ENCODE measurements at regions not wholly inside any gene's neighbourhood (a gene's known extent, or its start where the extent isn't known, plus 50 kb on each side); places are given as distances from the start of the nearest gene placed in this dataset.
A peak's percentile ranks its signal among the peaks of the same experiment; 100 is the strongest.

GRCh38 chr4:180688480-180688879 lies 1554.7 kb upstream of the TENM3 start:
- no peaks in the 10 kb centered on the region for H3K36me3 Mint-ChIP-seq (ENCODE audit: low read depth, unreplicated experiment)
- TF ChIP-seq EZH2 (IDR thresholded peaks at IDR 0.05; ENCODE audit: insufficient read depth, low read length) (no peak), CTCF (IDR thresholded peaks at IDR 0.05; ENCODE audit: insufficient read depth, low read depth, low read length) (no peak)
- H3K9me3 Mint-ChIP-seq (ENCODE audit: unreplicated experiment), result peaks cover 2% of the 10 kb centered on the region
- Histone ChIP-seq H3K4me2 (ENCODE audit: low read length) (no peak overlapping the region), H3K4me3 (ENCODE audit: insufficient read depth, low read depth, low read length) (no peak overlapping the region), H3K4me1 (ENCODE audit: insufficient read depth, low read length) (no peaks in the 10 kb centered on the region), H3K9ac (ENCODE audit: low read length) (no peak overlapping the region), H3K27me3 (ENCODE audit: insufficient read depth, low read length) (no peaks in the 10 kb centered on the region), H2AFZ (ENCODE audit: low read depth, low read length) (no peak overlapping the region), H3K36me3 (ENCODE audit: insufficient read depth, low read length) (no peaks in the 10 kb centered on the region), H3K79me2 (ENCODE audit: insufficient read depth, low read length) (no peaks in the 10 kb centered on the region), H3K9me3 (ENCODE audit: insufficient read depth, low read depth, low read length) (peaks cover 6% of the 10 kb centered on the region), H4K20me1 (ENCODE audit: insufficient read depth, low read length) (no peaks in the 10 kb centered on the region), H3K27ac (ENCODE audit: low read depth, low read length) (no peak overlapping the region)
- H3K4me3 Mint-ChIP-seq (ENCODE audit: unreplicated experiment), result no peak overlapping the region
- H3K4me1 Mint-ChIP-seq (ENCODE audit: low read depth, unreplicated experiment), result no peaks in the 10 kb centered on the region
- DNase-seq (ENCODE audit: low read depth) (no peak), FAIRE-seq (no peak)
- no peaks in the 10 kb centered on the region for H3K27me3 Mint-ChIP-seq (ENCODE audit: low read depth, unreplicated experiment)
- no peak overlapping the region for H3K27ac Mint-ChIP-seq (ENCODE audit: unreplicated experiment)

GRCh38 chr4:180694875-180695274 lies 1548.3 kb upstream of the TENM3 start:
- TF ChIP-seq CTCF (IDR thresholded peaks at IDR 0.05; ENCODE audit: insufficient read depth, low read depth, low read length) (no peak), EZH2 (IDR thresholded peaks at IDR 0.05; ENCODE audit: insufficient read depth, low read length) (no peak)
- Histone ChIP-seq H3K4me1 (ENCODE audit: insufficient read depth, low read length) (peaks cover 5% of the 10 kb centered on the region), H3K9ac (ENCODE audit: low read length) (no peak overlapping the region), H3K36me3 (ENCODE audit: insufficient read depth, low read length) (no peaks in the 10 kb centered on the region), H2AFZ (ENCODE audit: low read depth, low read length) (no peak overlapping the region), H3K4me3 (ENCODE audit: insufficient read depth, low read depth, low read length) (no peak overlapping the region), H3K27me3 (ENCODE audit: insufficient read depth, low read length) (no peaks in the 10 kb centered on the region), H3K27ac (ENCODE audit: low read depth, low read length) (no peak overlapping the region), H4K20me1 (ENCODE audit: insufficient read depth, low read length) (no peaks in the 10 kb centered on the region), H3K9me3 (ENCODE audit: insufficient read depth, low read depth, low read length) (peaks cover 6% of the 10 kb centered on the region), H3K4me2 (ENCODE audit: low read length) (no peak overlapping the region), H3K79me2 (ENCODE audit: insufficient read depth, low read length) (no peaks in the 10 kb centered on the region)
- Mint-ChIP-seq H3K27me3 (ENCODE audit: low read depth, unreplicated experiment) (no peaks in the 10 kb centered on the region), H3K27ac (ENCODE audit: unreplicated experiment) (no peak overlapping the region), H3K4me3 (ENCODE audit: unreplicated experiment) (no peak overlapping the region), H3K4me1 (ENCODE audit: low read depth, unreplicated experiment) (peaks cover 20% of the 10 kb centered on the region), H3K36me3 (ENCODE audit: low read depth, unreplicated experiment) (no peaks in the 10 kb centered on the region), H3K9me3 (ENCODE audit: unreplicated experiment) (peaks cover 7% of the 10 kb centered on the region)
- FAIRE-seq (no peak), DNase-seq (ENCODE audit: low read depth) (no peak)

GRCh38 chr4:180695851-180696250 lies 1547.4 kb upstream of the TENM3 start:
- Histone ChIP-seq H3K79me2 (ENCODE audit: insufficient read depth, low read length) (no peaks in the 10 kb centered on the region), H3K27me3 (ENCODE audit: insufficient read depth, low read length) (no peaks in the 10 kb centered on the region), H3K9me3 (ENCODE audit: insufficient read depth, low read depth, low read length) (peaks cover 6% of the 10 kb centered on the region), H3K9ac (ENCODE audit: low read length) (no peak overlapping the region), H3K4me2 (ENCODE audit: low read length) (peak overlapping the region; percentile 59), H2AFZ (ENCODE audit: low read depth, low read length) (no peak overlapping the region), H3K36me3 (ENCODE audit: insufficient read depth, low read length) (no peaks in the 10 kb centered on the region), H4K20me1 (ENCODE audit: insufficient read depth, low read length) (no peaks in the 10 kb centered on the region), H3K4me3 (ENCODE audit: insufficient read depth, low read depth, low read length) (no peak overlapping the region), H3K4me1 (ENCODE audit: insufficient read depth, low read length) (peaks cover 5% of the 10 kb centered on the region), H3K27ac (ENCODE audit: low read depth, low read length) (no peak overlapping the region)
- Mint-ChIP-seq H3K27me3 (ENCODE audit: low read depth, unreplicated experiment) (no peaks in the 10 kb centered on the region), H3K4me1 (ENCODE audit: low read depth, unreplicated experiment) (peaks cover 20% of the 10 kb centered on the region), H3K27ac (ENCODE audit: unreplicated experiment) (peak overlapping the region; percentile 51), H3K9me3 (ENCODE audit: unreplicated experiment) (peaks cover 7% of the 10 kb centered on the region), H3K4me3 (ENCODE audit: unreplicated experiment) (no peak overlapping the region), H3K36me3 (ENCODE audit: low read depth, unreplicated experiment) (no peaks in the 10 kb centered on the region)
- FAIRE-seq (peak; percentile 58), DNase-seq (ENCODE audit: low read depth) (peak; percentile 98)
- TF ChIP-seq EZH2 (IDR thresholded peaks at IDR 0.05; ENCODE audit: insufficient read depth, low read length) (no peak), CTCF (IDR thresholded peaks at IDR 0.05; ENCODE audit: insufficient read depth, low read depth, low read length) (no peak)
